ENCODE measurements at regions not wholly inside any gene's neighbourhood (a gene's known extent, or its start where the extent isn't known, plus 50 kb on each side); places are given as distances from the start of the nearest gene placed in this dataset.
"Not testable (repeated sequence)": the region's sequence is repeated elsewhere in the genome, so short reads cannot be mapped to it uniquely, and the experiment has no call there.

DNA sequence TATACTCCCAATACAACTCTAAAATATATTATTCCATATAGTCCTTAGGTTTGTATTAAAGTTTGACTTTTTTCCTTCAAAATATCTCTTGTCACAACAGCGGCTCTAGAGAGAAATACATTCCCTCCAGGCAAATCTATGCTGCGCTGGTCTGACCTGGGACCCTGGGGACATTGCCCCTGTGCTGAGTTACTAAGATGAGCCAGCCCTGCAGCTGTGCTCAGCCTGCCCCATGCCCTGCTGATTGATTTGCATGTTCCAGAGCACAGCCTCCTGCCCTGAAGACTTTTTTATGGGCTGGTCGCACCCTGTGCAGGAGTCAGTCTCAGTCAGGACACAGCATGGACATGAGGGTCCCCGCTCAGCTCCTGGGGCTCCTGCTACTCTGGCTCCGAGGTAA, 1170.7 kb downstream of the RPIA start:
- intact Hi-C loops (cut with DNase I); DNase-seq; H3K36me3 ChIP-seq; H3K4me1 ChIP-seq; H3K9me3 ChIP-seq; H3K4me3 ChIP-seq; H3K27ac ChIP-seq; H3K27me3 ChIP-seq: not testable (repeated sequence)
- WGBS, 2 donors, result no CpG with 5 or more reads among the region's 5 CpGs

DNA sequence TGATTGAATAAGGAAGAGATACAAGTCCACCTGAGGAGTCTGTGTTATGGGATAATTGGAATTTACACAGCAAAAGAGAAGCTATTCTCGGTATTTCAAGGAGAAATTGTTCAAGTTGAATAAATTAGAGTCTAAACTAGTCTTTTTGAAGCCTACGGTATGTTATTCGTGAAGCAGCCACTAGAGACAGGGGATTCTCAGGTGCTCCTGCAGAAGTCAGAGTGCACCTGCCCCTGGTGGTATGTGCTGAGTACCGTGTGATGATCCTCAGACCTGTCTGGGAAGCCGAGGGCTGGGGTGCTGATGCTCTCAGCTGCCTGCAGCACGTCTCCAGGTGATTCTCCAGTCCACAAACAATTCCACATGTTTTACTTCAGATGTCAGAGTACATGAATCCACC, 1171.7 kb downstream of the RPIA start:
- WGBS, 2 donors, result no CpG with 5 or more reads among the region's 6 CpGs
- intact Hi-C loops (cut with DNase I); H3K36me3 ChIP-seq; DNase-seq; H3K4me3 ChIP-seq; H3K9me3 ChIP-seq; H3K4me1 ChIP-seq; H3K27me3 ChIP-seq; H3K27ac ChIP-seq: not testable (repeated sequence)

DNA sequence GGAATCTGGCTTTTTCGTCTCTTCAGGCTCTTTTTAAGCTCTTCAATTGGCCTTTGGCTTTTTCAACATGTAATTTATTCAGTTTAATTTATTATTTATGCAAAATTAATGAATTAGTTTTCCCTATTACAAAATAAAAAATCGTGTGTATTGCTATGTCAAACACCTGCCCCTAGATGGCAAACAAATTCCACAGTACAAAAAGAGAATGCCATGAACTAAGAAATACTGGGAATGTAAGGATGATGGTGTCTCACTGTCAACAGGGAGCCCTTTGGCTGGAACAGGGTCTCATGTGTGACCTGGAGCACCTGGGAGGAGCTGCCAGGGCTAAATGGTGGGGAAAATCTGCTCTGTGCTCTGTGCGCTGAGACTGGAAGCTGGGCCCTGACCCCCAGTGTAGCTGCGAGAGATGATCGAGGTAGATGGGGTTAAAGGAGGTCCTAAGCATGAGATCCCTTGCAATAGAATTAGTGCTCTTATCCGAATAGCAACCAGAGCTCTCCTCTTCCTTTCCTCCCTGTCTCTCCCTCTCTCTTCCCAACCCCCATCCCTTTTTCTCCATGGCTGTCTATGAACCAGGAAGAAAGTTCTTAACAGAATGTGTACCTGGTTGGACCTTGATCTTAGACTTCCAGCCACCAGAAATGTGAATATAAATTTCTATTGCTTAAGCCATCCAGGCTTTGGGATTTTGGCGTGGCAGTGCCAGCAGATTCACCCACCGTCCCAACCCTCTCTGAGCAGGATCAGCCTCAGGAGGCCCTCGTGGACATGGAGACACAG, 1183.5 kb downstream of the RPIA start:
- H3K27ac ChIP-seq; H3K4me3 ChIP-seq; H3K27me3 ChIP-seq; intact Hi-C loops (cut with DNase I); DNase-seq; H3K4me1 ChIP-seq; H3K9me3 ChIP-seq; H3K36me3 ChIP-seq: not testable (repeated sequence)
- WGBS, 2 donors, result no CpG with 5 or more reads among the region's 9 CpGs

DNA sequence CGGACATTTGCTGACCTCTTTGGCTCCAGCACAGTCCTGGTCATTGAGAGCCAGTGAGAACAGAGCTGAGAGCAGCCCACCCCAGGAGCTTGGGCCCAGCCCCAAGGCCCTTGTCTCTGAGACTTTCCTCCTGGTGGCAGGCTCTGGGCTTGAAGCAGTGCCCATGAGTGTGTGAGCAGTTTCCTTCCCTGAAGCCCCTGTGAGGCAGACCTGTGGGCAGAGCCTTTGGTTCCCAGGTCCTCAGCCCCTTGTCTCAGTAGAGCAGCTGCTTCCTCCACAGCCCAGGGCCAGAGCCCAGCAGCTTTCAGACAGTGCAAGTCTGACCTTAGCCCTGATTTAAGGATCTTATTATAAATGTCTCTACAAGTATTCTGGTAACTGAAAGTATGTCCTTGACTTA, 1185.0 kb downstream of the RPIA start:
- H3K4me3 ChIP-seq; H3K27ac ChIP-seq; DNase-seq; H3K4me1 ChIP-seq; H3K36me3 ChIP-seq; intact Hi-C loops (cut with DNase I); H3K27me3 ChIP-seq; H3K9me3 ChIP-seq: not testable (repeated sequence)
- no CpG with 5 or more reads among the region's 1 CpG for WGBS, 2 donors

DNA sequence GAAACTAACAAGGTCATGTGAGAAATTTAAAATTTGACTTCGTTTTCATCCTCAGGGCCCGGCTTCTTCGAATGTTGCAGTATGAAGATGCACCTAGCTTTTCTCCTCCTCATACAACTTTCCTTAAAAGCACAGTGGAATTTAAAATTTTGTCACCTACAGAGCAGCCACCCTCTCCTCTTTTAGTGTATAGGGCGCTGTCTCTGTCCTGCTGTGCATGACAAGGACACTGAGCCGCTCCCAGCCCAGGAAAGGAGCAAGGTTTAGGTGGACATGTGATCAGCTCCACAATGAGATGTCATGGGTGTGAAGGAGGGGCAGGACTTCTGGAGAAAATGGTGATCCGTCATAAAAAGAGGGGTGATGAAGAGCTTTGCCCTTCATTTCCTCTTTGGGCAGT, 1185.4 kb downstream of the RPIA start:
- H3K27me3 ChIP-seq; H3K27ac ChIP-seq; H3K4me3 ChIP-seq; H3K9me3 ChIP-seq; H3K36me3 ChIP-seq; H3K4me1 ChIP-seq; DNase-seq; intact Hi-C loops (cut with DNase I): not testable (repeated sequence)
- WGBS, 2 donors, result 51% methylated on average over 5 of the region's 6 CpGs; no CpG with 5 or more reads in 1 of the 2 donors

DNA sequence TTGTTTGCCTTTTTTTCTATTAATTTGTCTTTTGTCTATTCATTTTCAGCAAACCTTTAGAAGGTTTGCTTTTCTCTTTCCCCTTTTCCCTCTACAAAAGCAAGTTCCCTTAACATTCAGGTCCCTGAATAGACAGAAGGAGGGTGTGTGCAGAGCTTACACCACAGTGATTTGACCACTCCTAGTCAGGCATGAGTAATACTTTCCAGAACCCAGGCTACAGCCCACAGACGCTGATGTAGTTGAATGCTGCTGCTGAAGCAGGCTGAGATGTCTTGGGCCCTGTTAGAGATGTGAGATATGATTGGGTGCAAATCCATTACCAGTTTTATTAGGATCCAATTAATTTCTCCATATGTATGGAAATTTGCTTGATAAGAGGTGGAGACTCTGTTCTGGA, 1191.4 kb downstream of the RPIA start:
- H3K4me1 ChIP-seq; H3K4me3 ChIP-seq; H3K9me3 ChIP-seq; H3K36me3 ChIP-seq; H3K27ac ChIP-seq; H3K27me3 ChIP-seq; intact Hi-C loops (cut with DNase I); DNase-seq: not testable (repeated sequence)
- no CpG with 5 or more reads among the region's 1 CpG for WGBS, 2 donors

DNA sequence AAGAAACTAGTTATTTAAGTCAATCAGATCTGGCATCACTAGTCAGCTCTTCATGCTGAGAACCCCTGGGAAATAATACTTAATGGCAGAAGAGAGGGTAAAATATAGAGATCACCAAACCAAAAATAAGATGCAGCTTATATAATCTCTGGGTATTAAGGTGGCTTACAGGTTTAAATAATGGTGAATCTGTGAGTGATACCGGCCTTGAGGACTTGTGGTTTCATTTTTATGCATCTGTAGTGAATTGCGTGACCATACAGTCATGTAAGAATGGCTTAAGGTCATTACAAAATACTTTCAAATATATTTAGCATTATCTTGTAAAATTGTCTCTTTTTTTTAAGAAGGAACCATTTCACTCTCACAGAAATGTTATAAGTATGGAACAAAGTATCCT, 1192.2 kb downstream of the RPIA start:
- intact Hi-C loops (cut with DNase I); H3K36me3 ChIP-seq; H3K27me3 ChIP-seq; H3K4me3 ChIP-seq; H3K4me1 ChIP-seq; DNase-seq; H3K27ac ChIP-seq; H3K9me3 ChIP-seq: not testable (repeated sequence)
- 61 to 93% methylated on average over 2 of the region's 2 CpGs for WGBS, 2 donors

DNA sequence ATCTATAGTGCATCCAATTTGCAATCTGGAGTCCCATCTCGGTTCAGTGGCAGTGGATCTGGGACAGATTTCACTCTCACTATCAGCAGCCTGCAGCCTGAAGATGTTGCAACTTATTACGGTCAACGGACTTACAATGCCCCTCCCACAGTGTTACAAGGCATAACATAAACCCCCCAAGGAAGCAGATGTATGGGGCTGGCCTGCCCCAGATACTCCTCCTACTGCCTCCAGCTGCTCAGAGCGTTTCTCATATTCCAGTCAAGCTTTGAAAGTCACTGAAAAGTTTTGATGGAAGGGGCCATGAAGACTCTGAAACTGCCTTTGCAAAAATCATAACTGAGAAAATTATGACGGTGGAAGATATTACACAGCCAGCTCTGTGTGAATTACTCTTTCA, 1193.6 kb downstream of the RPIA start:
- H3K36me3 ChIP-seq; intact Hi-C loops (cut with DNase I); H3K27ac ChIP-seq; DNase-seq; H3K4me1 ChIP-seq; H3K27me3 ChIP-seq; H3K4me3 ChIP-seq; H3K9me3 ChIP-seq: not testable (repeated sequence)
- WGBS, 2 donors, result 22% methylated on average over 1 of the region's 5 CpGs; no CpG with 5 or more reads in 1 of the 2 donors

DNA sequence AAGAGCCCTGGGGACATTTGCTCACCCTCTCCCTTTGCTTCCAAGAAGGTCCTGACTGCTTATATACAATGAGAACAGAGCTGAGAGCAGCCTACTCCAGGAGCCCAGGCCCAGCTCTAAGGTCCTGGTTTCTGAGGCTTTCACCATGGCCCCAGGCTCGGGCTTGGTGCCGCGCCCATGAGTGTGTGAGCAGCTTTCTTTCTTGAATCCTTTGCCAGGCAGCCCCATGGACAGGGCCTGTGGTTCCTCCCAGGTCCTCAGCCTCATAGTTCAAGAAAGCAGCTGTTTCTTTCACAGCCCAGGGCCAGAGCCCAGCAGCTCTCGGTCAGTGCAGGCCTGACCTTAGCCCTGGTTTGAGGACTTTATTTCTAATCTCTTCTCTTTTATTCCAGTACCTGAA, 1197.2 kb downstream of the RPIA start:
- H3K36me3 ChIP-seq; H3K27me3 ChIP-seq; intact Hi-C loops (cut with DNase I); H3K9me3 ChIP-seq; H3K4me1 ChIP-seq; DNase-seq; H3K4me3 ChIP-seq; H3K27ac ChIP-seq: not testable (repeated sequence)
- no CpG with 5 or more reads among the region's 4 CpGs for WGBS, 2 donors

DNA sequence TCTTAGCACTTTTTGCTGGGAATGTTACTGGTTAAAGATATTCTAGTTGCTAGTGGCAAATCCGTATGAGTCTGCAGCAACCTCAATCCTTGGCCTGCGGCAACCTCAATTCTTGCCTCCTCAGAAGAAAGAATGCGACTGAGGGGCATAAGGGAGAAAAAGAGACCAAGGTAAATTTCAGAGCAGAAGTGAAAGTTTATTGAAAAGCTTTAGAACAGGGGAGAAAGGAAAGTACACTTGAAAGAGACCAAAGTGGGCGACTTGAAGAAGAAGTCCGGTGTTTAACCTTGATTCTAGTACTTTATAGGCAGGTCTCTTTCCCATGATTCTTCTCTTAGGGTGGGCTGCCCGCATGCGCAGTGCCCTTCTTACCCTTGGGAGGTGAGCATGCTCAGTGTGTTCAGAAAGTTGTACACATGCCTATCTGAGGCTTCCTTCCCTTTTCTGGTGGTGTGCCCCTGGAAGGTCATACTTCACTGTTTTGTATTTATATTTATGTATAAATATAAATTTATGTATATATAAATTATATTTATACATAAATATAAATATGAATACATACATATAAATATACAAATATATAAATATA, 1198.8 kb downstream of the RPIA start:
- DNase-seq; H3K4me1 ChIP-seq; intact Hi-C loops (cut with DNase I); H3K27ac ChIP-seq; H3K36me3 ChIP-seq; H3K9me3 ChIP-seq; H3K4me3 ChIP-seq; H3K27me3 ChIP-seq: not testable (repeated sequence)
- WGBS, 2 donors, result no CpG with 5 or more reads among the region's 7 CpGs

DNA sequence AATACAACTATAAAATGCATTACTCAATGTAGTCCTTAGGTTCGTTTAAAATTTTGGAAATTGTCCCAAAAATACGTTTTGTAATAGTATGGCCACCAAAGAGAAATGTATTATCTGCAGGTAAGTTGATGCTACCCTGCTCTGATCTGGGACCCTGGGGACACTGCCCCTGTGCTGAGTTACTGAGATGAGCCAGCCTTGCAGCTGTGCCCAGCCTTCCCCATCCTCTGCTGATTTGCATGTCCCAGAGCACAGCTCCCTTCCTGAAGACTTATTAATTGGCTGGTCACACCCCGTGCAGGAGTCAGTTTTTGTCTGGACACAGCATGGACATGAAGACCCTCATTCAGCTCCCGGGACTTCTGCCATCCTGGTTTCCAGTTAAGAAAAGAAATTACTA, 1203.5 kb downstream of the RPIA start:
- H3K27ac ChIP-seq; intact Hi-C loops (cut with DNase I); H3K9me3 ChIP-seq; H3K27me3 ChIP-seq; H3K36me3 ChIP-seq; H3K4me3 ChIP-seq; DNase-seq; H3K4me1 ChIP-seq: not testable (repeated sequence)
- no CpG with 5 or more reads among the region's 4 CpGs for WGBS, 2 donors

DNA sequence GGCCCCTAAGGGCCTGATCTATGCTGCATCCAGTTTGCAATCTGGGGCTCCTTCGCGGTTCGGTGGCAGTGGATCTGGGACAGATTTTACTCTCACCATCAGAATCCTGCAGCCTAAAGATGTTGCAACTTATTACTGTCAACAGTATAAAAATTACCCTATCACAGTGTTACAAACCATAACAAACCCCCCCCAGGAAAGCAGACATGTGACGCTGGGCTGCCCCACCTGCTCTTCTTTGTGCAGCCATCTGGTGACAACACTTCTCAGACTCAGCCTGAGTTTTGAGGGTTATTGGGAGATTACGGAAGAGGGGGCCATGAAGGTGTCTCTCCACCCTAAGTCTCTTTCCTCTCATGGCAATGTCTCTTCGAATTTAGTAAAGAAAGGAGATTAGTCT, 1204.2 kb downstream of the RPIA start:
- DNase-seq; H3K27ac ChIP-seq; H3K9me3 ChIP-seq; H3K4me3 ChIP-seq; H3K27me3 ChIP-seq; H3K4me1 ChIP-seq; H3K36me3 ChIP-seq; intact Hi-C loops (cut with DNase I): not testable (repeated sequence)
- no CpG with 5 or more reads among the region's 6 CpGs for WGBS, 2 donors

DNA sequence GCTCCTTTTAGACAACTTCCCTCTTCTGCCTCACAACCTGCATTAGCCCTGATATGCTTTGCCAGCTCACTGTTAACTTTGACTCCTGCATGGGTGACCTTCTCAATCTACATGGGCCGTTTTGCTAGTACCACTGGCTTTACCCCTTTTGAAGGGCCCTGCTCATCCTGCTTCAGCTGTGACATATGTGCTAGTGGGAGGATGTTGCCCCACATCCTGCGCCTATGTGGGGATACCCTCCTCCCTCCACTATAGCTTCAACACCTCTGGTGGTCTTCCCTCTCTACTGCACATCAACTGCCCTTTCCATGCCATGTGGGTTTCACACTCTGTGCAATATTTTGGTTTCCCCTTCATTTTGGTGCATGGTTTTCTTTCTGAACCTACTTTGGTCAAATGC, 1235.5 kb downstream of the RPIA start:
- H3K4me3 ChIP-seq; H3K36me3 ChIP-seq; H3K27me3 ChIP-seq; H3K4me1 ChIP-seq; H3K27ac ChIP-seq; intact Hi-C loops (cut with DNase I); H3K9me3 ChIP-seq; DNase-seq: not testable (repeated sequence)
- 0 to 36% methylated on average over 1 to 2 of the region's 2 CpGs for whole genome bisulfite sequencing, 2 donors

DNA sequence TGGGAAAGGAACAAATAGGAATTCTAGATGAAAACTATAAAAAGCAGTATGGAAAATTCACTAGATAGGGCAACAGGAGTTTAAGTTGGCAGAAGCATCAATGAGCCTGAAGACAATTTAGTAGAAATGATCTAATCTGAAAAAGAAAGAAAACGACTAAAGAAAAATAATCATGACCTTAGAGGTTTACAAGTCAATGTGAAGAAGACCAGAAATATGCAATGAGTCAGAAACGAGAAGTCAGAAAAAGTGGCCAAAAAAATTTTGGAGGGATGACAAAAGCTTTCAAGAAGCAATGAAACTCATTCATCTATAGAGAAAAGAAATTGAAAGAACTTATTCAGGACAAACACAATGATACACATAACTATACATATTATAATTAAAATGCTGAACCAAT, 1244.0 kb downstream of the RPIA start:
- H3K27me3 ChIP-seq; H3K27ac ChIP-seq; intact Hi-C loops (cut with DNase I); H3K4me3 ChIP-seq; H3K9me3 ChIP-seq; H3K4me1 ChIP-seq; H3K36me3 ChIP-seq; DNase-seq: not testable (repeated sequence)
- 13 to 28% methylated on average over 2 of the region's 2 CpGs for WGBS, 2 donors

All from esophagus squamous epithelium (tissue), 5 donors.